Stimulated activated CD8-positive, alpha-beta memory T cell treated with anti-CD3 and anti-CD28 coated beads, Interleukin-7, amount 100 ng/mL, for 1 hour (primary cell): ENCODE measurements at regions not wholly inside any gene's neighbourhood (a gene's known extent, or its start where the extent isn't known, plus 50 kb on each side); places are given as distances from the start of the nearest gene placed in this dataset.

Experiments used
- DNase-seq, 2 donors: peaks; one replicate each; pipeline ENCODE4 v3.0.0-alpha.2; 2020; ENCODE audit warnings: low read depth in 2 of 2

DNA sequence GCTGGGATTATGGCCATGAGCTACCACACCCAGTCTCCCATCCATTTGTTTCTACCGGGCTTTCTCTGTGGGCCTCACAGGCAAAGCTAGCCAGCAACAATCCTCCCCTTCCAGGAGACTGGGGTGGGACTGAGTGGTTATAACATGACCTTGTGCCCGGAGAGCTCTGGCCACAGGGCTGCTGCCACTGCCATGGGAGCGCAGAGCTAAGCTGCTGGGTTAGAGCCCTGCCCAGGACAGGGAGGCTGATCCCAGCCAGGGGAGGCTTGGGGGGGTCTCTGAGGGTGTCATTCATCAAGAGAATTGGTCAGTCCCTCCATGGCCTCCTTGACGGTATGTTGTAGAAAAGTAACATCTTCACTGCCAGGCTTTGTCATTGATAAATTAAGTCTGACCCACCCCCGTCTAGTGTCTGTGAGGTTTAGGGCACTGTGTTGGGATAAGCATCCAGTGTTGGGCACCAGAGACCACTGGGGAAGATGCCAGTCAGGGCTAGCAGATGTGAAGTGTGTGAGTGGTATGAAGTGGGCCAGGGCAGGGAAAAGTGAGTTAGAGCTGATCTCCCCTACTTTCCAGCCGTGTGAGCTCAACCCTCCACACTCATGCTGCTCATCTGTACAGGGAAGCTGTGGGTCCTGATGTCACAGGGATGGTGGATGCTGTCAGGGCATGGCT lies 368.4 kb upstream of the HS6ST1 start:
- DNase-seq, result no peak

DNA sequence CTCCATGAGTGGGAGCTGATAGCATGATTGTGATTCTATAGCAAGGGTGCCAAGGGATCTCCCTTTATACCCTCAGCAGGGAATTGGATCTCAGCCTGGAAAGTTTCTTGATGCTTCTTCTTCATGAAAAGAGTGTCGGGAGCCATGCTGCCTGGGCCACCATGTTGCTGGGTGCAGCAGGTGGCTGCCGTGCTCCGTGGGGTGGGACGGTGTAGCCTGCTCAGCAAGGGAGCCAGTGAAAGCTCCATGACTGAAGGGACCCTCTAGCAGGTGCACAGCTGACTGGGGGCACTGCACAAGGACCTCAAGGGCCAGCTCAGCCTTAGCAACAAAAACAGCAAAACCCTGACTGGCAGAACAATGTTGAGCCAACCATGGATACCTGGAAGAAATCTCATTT lies 368.9 kb upstream of the HS6ST1 start:
- no peak for DNase-seq

DNA sequence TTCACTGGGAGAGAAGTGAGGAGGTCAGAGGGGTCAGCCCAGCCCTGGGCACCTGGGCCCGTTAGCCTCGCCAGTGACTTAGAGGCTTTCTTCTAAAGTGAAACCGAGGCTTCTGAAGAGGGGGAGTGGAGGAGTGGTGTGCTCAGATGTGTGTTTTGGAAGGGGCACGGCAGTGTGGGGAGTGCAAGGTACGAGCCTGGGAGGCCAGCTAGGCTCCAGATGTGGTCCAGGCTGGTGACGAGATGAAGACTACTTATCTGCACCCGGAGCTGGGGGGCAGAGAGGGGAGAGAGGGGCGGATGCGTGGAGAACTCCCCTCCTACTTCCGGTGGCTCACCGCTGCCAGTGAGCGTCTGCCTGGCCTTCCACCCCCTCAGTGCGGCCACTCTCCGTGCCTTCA lies 371.3 kb upstream of the HS6ST1 start:
- DNase-seq, result no peak

DNA sequence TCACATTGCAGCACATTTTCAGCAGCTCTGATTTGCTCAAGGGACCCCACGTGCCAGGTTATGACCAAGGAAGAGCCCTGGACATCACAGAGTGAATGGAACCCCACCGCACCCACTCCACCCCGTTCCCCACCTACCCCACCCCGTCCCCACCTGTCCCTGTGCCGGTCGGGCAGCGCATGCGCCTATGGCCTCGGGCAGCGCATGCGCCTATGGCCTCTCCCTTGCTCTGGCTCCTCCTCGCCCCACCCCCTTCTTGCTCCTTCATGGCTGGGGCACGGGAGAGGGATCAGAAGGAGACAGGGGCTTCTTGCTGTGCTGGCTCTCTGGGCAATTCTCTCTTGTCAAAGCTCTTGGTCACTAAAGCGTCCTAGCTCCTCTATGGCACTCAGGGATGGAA lies 371.8 kb upstream of the HS6ST1 start:
- no peak for DNase-seq

DNA sequence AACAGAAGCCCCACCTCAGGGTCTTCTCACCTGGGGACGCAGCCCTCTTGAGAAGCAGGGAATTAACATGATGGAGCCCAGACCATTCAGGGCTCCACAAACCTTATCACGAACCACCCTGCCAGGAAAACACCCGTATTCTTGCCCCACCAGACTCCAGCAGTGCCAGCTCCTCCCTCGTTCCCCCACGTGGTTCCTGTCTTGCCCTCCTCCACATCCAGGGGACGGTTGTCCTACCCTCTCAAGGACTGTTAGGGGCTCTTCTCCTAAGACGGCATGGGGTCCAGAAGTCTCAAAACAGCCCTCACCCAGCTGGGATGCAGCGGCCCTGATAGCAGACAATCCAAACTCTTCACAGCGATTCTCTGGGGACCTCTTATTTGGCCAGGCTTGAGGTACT lies 372.2 kb upstream of the HS6ST1 start:
- no peak for DNase-seq

DNA sequence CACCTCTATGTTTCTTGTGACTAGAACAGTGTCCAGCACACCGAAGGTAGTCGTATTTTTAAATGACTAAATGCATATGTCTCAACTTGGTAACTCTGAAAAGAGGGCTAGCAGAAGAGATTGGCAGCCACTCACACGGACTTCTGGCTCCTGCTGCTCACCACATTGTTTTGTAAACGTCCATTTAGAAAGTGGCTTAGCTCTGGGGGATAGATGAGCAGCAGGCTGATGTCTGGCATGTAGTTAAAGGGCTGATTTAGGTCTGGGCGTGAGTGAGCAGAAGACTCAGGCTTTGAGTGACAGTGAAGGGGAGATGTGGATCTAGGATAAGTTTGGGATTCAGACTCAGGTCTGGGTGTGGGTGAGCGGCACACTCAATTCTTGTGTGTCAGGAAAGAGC lies 372.9 kb upstream of the HS6ST1 start:
- DNase-seq, result no peak

DNA sequence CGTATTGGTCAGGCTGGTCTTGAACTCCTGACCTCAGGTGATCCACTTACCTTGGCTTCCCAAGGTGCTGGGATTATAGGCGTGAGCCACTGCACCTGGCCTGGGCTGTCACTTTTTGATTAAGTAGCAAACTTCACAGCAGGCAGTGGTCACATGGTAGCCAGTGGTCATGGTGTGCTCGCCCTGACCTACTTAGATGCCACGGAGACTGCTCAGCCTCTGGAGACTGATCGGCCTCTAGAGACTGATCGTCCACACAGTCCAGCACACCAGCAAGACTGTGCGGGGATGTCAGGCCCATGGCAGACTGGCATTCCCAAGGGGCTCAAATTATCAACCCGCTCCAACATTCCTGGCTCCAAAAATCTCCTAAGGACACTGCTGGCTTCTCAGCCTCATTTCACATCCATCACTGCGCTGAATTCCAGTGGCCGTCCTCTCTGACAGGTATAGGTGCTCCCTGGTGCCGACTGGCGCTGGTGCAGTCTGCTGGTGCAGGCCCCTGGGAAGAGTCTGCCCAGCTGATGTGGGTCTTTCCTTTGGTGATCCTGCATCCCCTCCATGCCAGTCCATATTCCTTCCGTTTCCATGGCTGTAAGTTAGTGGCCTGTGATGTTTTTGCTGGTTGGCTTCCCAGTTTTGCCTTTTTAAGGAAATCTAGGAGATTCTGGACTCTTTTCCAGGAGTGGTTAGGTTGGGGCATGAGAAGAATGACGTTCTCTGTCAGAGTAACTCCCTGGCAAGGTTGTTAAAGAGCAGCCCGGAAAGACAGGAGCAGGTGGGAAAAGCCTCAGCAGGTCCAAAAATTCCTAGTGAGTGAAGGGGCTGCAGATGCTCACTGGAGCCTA lies 374.5 kb upstream of the HS6ST1 start:
- no peak for DNase-seq

DNA sequence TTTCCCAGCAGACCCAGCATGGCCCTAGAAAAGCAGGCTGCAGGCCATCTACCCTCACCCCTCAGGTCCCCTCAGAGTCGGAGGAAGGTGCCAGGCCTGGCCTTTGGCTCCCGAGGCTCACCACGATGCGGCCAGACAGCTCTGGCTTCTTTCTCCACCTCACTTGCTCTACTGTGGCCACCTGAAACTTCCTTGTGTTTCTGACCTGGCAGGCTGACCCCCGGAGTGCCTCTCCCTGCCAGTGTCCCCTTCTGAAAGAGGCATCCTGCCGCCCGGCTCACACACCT lies 375.0 kb upstream of the HS6ST1 start:
- DNase-seq, result no peak

DNA sequence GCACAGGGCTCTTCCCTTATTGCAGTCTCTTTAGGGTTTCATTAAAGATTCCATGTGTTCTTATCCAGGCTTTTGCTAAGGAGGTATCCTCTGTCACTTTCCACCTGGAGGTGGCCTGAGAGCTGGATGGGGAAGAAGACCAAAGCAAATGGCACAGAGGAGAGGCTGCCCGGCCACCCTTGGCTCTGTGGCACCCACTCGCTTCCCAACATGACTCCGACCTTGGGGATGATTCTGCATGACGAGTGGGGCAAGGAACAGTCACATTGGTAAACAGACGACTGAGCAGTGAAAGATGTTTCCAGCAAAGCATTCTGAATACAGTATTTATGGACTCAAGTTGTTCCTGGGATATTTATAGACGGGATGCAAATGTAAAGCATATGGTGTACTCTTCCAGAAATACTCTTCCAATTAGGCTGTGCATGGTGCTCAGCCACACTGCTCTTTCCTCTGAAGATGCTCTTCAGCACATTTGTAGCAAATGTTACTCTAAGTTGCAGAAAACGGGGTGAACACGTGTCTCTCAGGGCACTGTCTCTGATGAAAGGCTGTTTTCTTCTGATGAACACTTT lies 377.1 kb upstream of the HS6ST1 start:
- DNase-seq, result no peak

DNA sequence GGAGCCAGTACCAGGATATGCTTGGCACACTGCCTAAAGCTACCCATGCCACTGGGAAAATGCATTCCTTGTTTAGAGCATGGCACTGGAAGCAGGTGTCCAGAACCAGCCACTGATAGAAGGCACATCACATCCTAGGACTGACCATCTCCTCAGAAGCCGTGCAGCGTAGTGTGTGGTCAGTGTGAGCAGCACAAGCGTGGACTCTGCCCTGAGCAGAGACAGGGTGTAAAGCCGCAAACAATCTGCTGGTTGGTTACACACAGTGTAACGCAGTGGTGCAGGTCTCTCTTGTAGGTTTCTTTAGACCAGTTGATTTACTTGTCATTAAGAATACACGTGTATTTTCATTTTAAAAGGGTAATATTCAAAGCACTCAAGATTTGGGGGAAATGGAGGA lies 377.8 kb upstream of the HS6ST1 start:
- no peak for DNase-seq

DNA sequence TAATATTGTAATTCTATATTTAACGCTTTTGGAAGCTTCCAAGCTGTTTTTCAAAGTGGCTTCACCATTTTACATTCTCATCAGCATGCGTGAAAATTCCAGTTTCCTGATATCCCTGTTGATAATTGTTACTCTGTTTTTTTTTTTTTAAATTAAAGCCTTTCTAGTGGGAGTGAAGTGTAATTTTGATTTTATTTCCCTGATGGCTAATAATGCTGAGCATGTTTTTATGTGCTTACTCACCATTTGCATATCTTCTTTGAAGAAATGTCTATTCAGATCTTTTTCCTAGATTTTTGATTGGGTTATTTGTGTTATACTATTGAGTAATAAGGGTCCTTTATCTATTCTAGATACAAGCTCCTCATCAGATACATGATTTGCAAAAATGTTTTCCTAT lies 382.8 kb upstream of the HS6ST1 start:
- DNase-seq, result no peak

DNA sequence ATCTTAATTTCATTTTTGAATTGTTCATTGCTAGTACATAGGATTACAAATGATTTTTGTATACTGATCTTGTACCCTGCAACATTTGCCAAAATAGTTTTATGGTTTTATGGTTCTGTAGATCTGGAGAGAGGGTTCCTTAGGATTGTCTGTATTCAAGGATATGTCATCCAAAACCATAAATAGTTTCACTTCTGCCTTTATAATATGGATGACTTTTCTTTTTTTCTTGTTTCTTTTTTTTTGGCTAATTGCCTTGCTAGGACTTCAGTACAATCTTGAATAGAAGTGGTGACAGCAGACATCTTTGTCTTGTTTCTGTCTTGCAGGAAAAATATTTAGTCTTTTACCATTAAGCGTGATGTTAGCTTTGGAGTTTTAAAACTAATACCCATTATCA lies 383.9 kb upstream of the HS6ST1 start:
- DNase-seq, result no peak

DNA sequence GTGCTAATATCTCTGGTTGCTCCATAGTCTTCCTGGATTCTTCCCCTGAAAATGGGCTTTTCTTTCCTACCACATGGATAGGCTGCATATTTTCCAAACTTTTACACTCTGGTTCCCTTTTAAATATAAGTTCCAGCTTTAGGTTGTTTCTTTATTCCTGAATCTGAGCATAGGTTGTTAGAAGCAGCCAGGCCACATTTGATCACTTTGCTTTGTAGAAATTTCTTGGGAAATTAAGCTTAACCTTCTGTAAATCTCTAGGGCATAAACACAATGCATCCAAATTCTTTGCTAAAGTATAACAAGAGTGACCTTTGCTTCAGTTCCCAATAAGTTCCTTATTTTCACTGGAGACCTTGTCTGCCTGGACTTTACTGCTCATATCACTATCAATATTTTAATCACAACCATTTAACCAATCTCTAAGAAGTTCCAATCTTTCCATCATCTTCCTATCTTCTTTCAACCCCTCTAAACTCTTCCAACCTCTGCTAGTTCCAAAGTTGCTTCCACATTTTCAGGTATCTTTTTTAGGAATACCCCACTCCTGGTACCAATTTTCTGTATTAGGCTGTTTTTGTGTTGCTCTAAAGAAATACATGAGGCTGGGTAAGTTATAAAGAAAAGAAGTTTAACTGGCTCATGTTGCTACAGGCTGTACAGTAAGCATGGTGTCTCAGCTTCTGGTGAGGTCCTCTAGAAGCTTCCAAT lies 389.6 kb upstream of the HS6ST1 start:
- no peak for DNase-seq

DNA sequence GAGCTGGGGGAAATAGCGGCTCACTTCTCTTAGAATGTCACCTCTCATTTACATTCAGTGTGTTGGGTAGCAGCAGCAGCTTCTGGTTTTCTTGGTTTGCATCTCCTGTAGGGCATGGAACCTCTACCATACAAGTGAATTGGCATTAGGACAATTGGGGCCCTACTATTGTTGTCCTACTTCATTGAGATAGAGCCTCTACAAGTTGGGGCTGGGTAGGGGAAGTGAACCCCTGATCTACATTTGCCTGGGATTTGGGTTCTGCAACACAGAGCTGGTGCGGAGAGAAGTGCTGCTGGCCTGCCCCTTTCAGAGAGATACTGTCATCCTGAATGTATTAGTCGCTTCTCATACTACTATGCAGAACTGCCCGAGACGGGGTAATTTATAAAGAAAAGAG lies 391.6 kb upstream of the HS6ST1 start:
- no peak for DNase-seq

DNA sequence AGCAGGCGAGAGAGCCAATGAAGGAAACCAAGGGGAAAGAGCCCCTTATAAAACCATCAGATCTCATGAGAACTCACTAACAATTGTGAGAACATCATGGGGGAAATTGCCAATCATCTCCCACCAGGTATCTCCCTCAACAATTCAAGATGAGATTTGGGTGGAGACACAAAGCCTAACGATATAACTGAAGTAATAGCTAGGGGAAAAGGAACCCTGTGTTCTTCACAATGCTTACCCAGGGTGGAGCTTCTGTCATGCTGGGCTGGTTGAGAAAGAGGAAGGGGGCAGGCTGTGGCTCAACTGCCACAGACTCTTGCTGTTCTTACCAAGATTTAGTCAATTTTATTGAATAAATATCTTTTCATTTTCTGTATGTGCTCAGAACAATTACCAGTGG lies 392.1 kb upstream of the HS6ST1 start:
- no peak for DNase-seq

DNA sequence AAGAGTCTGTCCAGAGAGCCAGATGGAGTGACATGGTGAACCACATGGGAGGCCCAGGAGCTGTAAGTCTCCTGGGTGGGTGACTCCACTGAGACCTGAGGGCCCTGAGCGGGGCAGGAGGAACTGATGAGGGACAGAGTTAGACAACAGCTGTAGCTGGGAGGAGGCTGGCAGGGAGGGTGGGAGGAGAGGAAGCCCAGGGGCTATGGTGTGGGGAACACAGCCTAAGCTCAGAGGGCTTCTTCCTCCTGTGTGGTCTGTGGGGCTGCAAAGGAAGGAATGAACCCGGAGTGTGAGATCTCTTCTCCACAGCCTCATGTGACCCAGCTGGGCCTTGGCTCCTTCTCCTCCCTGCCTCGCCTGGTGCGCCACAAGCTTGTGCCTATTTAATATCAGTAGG lies 395.6 kb upstream of the HS6ST1 start:
- DNase-seq, result no peak

DNA sequence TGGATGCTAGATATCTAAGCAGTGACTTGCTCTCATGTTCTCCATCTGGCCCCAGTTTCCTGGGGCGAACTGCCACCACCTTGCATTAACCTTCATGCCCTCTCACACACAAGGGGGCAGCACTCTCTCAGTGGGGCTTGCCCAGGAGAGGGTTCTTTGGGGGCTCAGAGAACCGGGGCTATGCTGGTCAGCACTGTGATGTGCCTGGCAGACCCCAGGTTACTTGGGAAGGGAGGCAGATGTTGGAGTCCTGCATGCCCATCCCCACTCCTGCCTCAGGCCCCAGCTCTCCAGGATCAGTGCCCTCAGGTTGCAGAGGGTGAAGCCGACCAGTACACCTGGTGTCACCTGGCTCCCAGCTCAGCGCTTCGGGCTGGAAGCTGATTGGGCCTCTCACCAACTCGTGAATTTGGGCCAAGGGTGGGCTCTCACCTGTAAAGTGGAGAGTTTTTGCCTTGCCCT lies 396.2 kb upstream of the HS6ST1 start:
- DNase-seq, result no peak

DNA sequence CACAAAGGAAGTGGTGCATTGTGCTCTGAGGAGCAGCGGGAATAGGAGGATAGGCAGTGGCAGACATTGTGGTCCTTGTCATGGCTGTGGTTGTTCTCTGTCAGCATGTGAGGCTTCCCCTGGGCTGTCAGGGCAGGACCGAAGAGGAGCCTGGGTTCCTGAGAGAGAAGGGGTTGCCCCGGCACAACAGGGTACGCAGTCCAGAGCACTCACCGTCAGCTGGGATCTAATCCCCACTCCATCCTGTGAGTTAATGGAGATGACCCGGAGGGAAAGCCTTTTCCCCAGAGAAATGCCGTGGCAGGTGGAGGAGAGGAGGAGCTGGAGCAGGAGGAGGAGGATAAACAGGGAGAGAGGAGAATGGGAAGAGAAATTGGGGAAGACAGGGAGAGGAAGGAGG lies 396.7 kb upstream of the HS6ST1 start:
- DNase-seq, result no peak

DNA sequence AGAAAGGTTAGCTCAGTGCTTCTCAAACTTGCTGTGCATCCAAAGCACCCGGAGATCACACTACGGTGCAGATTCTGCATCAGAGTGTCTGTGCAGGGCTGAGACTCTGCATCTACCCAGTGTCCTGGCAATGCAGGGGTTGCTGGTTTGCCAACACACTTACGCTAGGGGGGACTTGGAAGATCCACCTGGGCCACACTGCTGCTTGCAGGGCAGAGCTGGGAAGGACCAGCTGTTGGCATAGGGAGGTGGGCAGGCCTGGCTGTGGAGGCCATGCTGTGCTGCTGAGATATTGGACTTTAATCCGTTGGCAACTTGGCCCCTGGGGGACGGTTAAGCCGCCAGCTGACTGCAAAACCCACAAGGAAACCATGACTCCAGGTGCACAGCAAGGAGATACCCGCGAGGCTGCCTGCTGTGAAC lies 397.6 kb upstream of the HS6ST1 start:
- no peak for DNase-seq

DNA sequence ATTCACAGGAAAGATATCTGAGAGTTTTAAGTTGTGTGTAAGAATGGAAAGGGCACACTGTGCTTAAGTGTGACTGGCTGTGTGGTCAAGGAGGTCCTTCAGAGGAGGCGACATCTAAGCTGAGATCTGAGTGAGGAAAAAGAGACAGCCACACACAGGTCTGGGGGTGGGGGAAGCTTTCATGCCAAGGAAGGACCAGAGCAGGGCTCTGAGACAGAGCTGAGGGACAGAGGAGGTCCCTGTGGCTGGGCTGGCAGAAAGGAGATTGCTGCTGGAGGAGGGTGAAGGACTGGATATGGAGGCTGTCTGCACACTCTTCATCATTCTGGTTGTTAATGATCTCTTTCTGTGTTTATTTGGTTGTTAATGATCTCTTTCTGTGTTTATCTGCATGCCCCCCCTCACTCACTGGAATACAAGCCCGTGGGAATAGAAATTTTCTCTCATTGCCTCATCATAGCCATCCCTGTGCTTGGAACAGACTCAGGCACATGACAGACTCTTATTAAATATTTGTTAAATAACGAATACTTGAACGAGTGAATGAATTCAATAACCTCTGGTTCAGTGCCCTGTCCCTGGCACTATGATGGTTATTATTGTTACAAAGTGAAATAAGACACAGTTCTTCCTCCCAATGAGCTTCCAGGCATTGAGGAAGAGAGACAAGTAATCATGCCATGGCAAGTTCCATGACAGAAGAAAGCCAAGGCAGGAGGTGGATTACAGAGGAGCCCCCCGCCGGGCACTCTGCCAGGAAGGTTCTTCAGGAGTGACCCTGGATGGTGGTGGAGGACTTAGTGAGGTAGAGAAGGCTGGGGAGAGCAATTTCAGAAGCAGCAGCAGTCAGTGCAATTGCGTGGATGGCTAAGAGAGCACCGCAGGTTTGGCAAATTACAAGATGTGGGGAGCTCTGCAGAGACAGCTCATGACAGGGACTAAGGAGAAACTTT lies 399.4 kb upstream of the HS6ST1 start:
- DNase-seq, result no peak
